ENCODE measurements at regions not wholly inside any gene's neighbourhood (a gene's known extent, or its start where the extent isn't known, plus 50 kb on each side); places are given as distances from the start of the nearest gene placed in this dataset.
"Not testable (repeated sequence)": the region's sequence is repeated elsewhere in the genome, so short reads cannot be mapped to it uniquely, and the experiment has no call there.

DNA sequence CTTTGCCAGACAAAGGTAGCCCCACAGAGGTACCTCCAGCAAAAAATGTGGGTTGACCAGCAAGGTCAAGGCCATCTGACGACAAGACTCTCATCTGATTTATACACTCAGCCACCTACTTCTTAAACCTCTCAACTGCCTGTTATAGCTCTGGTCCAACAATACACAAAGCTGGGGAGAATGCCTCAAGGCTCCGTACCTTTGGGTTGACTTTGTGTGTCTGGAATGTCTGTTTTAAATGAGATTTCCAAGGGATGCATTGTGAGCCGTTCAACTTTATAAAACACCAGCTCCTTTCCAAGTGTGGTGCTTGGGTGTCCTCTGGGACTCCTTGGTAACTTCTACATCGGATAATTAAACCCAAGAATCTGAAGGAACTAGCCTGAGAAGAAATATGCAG is 167.0 kb upstream of the RPL34 start:
- DNase-seq = no peak

DNA sequence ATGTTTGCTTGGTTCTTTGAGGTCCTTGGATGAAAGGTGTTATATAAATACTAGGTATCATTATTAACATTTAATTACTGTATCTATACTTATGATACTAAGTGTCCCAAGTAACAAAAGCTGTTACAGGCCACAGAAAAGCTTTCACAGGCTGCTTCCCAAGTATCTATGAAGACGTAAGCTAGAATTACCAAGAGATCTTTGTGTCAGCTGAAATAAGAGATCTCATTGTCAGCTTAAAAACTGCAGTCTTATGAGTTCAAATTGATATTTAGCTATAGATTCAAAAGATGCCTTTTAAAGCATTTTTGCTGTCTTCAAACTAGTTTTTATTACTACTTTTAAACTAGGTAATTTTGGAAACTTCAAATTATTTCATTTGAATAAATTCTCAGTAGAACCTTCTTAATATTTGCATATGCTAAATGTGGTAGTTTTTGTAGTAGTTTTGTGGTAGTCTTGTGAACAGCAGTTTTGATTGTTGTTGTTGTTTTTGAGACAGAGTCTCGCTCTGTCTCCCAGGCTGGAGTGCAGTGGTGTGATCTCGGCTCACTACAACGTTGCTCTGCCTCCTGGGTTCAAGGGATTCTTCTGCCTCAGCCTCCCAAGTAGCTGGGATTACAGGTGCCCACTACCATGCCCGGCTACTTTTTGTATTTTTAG is 170.0 kb upstream of the RPL34 start:
- no peak for DNase-seq

DNA sequence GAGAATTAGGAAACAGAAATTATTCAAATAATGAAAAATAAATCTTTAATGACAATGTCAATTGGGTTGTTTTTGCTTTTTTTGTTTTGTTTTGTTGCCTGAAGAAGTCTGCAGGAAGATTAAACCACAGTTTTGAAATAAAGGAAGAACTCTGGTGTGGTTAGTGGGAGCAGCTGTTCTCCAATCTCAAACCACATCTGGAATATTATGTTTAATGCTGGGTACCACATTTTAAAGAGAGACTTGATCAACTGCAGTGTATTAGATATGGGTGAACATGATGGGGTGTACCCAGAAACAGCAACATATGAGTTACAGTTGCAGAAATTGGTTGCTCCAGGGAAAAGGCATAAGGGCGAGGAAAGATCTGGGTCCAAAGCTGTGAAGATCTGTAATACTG is 171.2 kb upstream of the RPL34 start:
- DNase-seq = no peak

DNA sequence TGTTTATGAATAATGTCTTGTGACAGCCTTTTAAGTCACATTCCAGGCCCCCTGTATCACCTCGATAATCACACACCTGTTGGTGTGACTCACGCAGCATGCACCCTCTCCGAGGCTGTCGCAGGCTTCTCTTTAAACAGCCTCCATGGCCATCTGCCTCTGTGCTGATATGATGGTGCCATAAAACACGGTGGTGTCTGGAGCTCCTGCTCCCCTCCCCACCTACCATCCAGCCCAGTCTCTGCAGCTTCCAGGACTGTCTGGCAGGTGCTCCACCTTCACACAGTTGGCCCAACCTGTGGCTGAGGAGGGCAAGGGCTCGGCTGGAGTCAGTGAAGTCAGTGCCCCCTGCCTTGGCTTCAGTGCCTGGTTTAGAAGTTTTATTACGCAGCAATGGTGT is 173.8 kb upstream of the RPL34 start:
- no peak for DNase-seq

DNA sequence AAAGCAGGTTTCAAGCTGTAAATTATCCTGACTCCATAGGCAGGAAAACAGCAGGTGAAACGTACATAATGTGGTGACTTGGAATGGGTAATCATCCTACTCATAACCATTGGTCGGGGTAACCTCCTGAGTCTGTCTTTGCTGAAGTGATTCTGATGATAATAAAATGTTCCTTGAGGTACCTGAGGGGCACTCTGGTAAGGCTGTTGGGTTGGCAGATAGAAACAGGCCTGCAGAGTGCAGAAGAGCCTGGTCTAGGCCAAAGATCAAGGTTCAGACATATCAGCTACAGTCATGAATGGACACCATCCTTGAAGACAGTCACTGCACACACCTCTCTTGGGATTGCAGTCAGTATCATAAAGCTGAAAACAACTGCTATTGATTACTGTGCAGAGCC is 174.7 kb upstream of the RPL34 start:
- no peak for DNase-seq

DNA sequence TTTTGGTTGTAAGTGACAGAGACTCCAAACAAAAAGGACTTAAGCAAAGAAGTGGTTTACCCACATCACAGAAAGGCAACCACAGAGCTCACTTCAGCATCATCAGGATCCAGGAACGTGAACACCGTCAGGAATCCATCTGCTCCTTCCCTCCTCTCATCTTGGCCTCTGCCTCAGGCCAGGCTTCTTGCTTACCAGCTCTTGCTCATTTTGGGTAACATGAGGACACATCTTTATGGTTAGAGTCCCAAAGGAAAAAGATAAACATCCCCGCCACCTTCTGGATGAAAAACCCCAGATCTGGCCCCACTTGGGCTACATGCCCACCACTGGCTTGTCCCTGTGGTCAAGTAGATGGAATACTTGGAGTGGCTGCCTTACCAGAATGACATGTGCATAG is 176.8 kb upstream of the RPL34 start:
- no peak for DNase-seq

DNA sequence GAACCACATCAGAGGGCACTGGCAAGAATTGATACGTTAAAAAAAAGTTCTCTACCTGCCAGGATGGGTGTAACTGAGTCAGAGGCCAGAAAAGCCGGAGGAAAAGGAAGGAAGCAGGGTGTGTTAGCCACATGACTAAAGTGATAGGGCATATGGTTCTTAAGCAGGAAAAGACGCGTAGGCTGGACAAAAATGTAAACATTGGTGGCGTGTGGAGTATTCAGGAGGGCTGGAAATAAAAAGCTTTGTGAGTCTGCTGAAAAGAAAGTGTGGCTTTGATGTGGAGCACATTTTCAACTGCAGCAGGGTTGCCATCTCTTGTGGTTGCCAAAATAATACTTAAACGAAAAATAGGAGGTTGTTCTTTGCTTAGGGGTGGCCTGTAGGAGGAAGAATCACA is 186.5 kb upstream of the RPL34 start:
- no peak for DNase-seq

DNA sequence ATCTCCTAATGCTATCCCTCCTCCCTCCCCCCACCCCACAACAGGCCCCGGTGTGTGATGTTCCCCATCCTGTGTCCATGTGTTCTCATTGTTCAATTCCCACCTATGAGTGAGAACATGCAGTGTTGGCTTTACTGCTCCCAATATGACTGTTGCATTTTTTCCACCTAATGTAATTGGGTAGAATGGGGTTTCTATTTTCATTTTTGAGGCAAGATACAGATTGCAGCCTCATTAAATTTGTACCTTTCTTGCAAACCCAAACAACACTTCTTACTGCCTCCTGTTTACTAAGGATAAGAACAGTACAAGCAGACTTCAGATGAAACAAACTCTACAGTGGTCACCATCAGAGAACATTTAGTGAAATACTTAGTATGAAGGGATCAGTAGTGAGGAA is 187.0 kb upstream of the RPL34 start:
- DNase-seq = not testable (repeated sequence)

DNA sequence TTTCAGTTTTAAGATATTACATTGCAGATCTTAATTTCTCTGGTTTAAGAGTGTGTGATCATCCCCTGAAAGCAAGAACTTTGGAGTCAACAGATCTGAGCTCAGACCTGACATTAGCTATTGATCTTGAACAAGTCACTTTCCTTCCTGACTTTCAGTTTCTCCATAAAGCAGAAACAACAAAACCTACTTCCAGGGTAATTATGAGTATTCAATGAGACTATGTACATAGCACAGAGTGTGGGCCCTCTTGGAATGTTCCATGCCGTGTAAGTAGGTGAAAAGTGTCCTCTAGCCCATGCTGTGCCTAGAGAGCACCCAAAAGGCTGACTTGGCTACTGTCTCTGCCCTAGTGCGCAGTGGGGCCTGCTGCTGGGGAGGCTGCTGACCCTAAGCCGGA is 188.0 kb upstream of the RPL34 start:
- no peak for DNase-seq

DNA sequence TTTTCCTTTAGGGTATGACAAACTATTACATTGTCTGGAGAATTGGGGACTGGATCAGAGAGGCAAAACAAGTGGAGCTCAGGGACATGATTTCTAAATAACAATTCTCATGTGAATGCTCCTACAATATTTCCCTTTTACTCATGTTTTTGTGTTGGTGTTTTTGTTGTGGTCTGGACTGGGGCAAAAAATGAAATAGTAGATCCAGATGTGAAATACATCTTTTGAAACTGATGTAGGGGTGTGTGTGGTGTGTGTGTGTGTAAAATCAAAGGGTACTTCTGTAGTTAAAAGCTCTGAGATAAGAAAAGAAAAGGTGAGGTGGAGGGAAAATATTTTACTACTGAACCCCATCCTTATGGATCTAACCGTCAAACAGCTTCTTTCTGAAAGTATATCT is 188.4 kb upstream of the RPL34 start:
- DNase-seq = no peak

DNA sequence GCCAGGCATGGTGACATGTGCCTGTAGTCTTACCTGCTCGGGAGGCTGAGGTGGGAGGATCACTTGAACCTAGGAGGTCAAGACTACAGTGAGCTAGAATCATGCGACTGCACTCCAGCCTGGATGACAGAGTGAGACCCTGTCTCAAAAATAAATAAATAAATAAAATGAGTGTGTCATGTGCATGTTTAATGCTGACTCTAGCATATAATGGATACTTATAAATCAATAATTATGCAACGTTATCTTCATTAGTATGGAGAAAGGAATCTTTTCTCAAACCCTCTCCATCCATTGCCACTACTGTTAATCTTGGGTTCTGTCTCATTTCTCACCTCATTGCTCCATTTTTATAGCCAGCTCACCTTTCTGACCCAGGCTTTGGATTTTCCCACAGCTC is 189.5 kb upstream of the RPL34 start:
- no peak for DNase-seq

DNA sequence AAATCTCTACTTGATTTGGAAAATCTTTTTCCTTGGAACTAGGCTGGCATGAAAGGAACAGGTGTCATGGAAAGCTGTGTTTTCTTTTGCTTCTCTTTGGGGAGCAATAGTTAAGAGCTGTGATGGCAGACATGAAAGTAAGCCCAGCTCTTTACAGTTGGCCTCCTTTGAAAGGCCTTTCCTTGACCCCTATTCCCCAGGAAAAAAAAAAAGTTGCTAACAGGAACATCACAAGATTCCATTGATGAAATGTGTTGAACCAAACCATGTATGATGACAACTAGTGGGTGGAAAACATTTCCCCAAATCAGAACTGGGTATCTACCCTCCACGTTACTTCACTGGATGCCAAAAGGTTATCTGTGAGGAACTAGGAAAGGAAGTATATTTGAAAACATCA is 190.7 kb upstream of the RPL34 start:
- DNase-seq = no peak

DNA sequence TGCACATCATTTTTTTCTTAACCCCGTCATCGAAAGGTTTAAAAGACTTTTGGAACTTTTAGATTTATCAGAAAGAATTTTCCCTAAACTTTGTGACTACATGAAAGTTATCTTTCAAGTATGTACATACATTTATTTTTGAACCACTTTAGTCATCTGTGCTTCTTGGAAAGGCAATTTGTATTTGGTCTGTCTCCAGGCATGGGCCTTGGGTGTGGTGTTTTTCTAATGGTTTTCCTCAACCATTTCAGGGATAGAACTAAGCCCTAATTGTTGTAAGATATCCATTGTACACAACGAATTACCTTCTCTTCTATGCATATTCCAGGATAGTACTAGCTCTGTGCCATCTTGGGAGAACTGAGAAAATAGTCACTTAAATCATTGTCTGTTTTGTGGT is 191.5 kb upstream of the RPL34 start:
- DNase-seq = no peak

DNA sequence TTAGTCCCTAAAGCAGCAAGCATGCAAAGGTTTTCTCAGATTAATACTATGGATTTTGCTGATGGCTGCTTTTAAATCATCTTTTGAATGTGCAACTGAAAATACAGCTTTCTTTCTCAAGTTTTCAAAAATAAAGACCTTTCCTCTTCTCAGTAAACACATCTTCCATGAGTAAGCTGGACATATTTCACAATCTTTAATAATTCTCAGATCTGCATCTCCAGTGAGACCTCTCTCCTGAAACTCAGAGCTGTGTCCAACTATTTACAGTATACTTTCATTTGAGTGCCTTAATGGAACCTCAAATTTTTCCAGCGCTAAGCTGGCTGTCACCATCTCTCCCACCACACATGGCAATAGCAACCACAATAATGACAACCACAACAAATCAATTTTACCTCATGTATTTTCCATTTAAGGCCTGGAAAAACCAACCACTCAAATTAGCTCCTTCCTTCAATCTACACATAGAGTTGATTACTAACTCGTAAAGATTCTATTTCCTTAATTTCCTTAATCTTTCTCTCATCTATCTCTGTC is 192.4 kb upstream of the RPL34 start:
- DNase-seq = no peak

DNA sequence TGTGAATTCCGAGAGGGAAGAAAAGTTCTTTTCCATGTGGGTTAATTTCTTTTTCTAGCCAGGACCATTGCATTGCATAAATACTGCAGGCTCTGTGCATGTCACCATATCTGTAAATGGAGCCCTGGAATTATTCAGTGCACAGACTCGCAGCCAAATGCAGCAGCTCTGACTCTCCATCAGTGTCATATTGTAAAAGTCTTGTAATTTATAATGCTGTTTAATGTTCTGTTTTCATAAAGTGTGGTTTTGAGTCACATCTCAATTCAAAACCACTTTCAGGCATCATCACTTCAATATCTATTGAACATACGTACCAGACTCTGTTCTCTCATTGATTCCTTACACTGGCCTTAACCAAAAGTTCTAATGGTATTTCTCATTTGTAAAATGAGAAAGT is 193.9 kb upstream of the RPL34 start:
- no peak for DNase-seq

DNA sequence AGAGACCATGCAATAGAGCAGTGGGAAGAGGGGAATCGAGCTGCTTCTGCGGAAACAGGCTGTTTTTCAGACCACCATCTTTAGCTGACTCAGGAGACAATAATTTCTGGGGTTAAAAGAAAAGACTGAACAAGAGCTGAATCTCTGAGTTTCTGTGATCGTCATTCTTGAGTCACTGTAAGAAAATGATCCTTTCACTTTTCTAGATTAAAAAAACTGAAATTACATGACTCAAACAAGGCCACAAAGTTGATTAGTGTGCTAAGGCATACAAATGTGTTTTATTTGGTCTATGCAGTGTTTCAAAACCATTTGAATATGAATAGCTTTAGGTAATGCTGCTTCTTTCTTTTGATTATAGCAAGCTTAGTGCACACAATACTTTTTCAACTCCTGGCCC is 194.4 kb upstream of the RPL34 start:
- no peak for DNase-seq

DNA sequence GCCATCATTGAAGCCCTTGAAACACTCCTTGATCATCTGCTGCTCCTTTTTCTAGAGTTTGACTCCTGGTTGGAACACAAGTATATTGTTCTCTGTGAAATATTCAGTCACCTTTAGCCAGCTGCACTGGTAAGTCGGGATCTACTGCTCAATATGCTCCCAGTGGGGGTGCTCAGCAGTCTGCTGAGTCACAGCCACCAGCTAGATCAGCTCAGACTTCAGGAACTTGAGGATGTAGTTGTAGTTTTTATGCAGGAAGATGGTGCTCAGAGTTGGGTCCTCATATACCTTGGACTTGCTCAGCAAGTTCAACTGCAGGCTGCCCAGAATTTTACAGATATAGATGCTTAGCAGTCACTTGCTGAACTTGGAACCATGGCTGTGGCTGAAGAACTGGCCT is 202.5 kb upstream of the RPL34 start:
- no peak for DNase-seq

DNA sequence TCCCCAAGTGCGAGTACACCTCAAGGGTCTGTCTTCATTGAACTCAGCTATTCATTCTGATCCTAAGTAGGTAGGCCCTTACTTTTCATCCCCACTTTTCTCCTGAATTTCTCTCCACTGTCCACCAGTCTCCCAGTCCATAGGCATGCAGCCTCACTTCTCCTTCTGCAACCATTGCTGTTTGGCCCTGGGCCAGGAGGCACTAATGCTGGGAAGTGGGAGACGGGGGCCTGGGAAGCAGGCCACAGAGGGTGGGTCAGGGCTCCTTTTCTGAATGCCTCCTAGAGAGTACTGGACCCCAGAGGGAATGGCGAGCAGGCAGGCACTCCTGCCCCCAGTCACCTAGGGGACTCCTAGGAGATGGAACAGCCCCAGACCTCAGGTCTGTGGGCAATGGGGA is 203.5 kb upstream of the RPL34 start:
- DNase-seq = no peak

DNA sequence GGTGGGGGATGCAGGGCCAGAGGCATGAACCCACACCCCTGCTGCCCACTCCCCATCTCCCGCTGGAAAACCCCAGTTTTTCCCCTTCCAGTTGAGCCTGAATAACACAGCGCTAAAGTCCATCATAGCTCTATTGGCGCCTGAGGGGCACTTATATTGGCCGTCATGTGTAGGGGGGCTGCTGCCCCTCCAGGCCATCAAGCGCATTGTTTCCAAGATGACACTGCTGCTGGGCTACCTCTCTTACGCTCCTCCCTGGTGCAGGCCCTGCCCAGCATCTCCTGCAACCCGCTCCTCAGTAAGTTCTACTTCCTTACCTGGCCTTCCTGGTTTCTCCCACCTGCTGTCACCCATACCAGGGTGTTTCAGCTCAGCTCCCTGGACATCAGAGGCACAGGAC is 205.0 kb upstream of the RPL34 start:
- no peak for DNase-seq

DNA sequence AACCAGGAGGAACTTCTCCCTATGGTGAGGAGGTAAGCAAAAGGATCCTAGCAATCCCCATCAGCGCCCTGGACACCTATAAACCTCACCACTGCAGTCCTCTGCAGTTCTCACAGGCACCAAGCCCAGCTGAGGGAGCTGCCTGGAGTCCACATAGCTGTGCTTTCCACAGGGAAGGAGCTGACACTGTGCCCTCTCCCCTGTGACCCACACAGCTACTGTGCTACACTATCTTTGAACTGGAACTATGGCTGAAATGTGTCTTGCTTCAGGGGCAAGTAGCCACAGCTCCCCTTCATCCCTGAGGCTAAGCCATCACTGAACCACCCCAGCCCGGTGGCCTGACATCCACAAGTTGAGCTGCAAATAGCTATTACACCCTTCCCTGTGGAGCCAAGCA is 208.5 kb upstream of the RPL34 start:
- no peak for DNase-seq

DNA sequence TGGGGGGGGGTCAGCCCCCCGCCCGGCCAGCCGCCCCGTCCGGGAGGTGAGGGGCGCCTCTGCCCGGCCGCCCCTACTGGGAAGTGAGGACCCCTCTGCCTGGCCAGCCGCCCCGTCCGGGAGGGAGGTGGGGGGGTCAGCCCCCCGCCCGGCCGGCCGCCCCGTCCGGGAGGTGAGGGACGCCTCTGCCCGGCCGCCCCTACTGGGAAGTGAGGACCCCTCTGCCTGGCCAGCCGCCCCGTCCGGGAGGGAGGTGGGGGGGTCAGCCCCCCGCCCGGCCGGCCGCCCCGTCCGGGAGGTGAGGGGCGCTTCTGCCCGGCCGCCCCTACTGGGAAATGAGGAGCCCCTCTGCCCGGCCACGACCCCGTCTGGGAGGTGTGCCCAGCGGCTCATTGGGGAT is 210.7 kb upstream of the RPL34 start:
- DNase-seq = not testable (repeated sequence)

DNA sequence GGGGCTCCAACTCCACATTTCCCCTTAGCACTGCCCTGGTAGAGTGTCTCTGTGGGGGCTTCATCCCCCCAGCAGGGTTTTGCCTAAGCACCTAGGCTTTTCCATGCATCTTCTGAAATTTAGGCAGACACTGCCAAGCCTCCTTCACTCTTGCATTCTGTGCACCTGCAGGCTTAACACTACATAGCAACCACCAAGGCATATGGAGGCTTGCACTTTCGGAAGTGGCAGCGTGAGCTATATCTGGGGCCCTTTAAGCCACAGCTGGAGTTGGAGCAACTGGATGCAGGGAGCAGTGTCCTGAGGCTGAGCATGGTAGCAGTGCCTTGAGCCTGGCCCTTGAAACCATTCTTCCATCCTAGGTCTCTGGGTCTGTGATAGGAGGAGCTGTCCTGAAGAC is 214.8 kb upstream of the RPL34 start:
- no peak for DNase-seq

DNA sequence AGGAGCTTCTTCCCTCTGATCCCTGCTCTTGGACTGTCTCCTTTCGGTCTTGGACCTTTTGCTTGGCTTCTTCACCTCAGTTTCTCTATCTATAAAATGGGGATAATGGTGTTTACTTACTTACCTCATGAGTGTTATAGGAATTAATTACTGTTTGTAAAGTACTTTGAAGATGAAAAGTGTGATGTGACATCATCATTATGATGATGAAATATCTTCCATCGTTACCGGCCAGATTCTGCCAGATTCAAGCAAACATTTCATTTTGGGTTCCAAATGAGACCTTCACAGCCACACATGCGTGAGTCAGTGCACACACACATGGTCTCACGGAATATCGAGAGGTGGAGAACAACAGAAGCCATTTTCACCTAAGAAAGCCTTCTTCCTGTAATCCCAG is 220.1 kb upstream of the RPL34 start:
- DNase-seq = no peak

DNA sequence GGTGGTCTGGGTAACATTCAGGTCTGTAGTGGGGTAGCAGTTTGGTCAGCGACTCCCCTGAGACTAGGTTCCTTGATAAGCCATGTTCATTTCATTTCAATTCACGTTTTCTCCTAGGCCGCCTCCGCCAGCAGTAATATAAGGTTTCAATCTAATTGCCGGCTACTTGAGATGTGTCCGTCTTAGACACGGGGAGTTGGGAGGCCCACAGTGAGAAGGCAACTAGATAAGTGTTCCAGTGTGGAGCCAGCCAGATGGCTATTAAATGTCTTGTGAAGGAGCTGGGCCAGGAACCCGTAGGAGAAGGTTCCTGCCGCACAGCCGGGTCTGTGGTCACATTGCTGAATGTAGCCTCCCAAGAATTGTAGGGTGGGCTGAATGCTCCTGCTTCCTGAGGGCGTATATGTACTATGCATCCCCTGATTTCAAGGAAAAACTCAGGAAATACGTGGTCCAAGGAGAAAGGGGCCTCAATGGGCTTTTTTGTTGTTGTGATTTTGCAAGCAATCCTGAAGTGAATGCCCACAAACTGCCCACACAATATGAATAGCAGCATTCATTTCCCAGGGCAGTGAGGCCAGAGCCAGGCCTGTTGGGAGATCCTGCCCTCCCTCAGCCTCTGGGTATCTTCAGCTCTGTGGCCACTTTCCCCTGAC is 220.6 kb upstream of the RPL34 start:
- DNase-seq = no peak

DNA sequence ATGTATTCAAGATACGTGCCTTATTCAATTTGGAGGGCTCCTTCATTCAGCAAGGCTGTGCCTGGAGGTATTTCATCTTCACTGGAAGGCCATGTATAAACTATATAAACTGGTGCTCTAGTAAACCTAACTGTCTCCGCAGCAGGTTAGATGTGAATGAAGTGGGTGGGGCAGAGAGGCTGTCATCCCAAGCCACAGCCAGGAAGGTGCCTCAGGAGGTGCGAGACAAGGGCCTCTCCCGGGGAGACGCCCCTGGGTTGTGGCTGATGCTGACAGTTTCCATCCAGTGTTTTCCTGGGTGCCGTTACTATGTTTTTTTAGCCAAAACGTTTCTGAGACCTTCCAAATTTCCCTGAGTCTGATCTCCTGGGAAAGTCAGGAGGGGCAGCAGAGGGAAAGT is 221.5 kb upstream of the RPL34 start:
- DNase-seq = no peak
